ENCODE measurements at regions not wholly inside any gene's neighbourhood (a gene's known extent, or its start where the extent isn't known, plus 50 kb on each side); places are given as distances from the start of the nearest gene placed in this dataset.
"Not testable (repeated sequence)": the region's sequence is repeated elsewhere in the genome, so short reads cannot be mapped to it uniquely, and the experiment has no call there.

GRCh38 chrX:9390693-9391368 is 74.0 kb upstream of the TBL1X start:
- intact Hi-C loops (cut with DNase I) = no loop called here
- DNase-seq (ENCODE audit: missing footprints) = no peak
- ATAC-seq = no peak

GRCh38 chrX:9392445-9392844 is 72.4 kb upstream of the TBL1X start:
- intact Hi-C loops (cut with DNase I) = no loop called here
- ATAC-seq (no peak), DNase-seq (ENCODE audit: missing footprints) (no peak)

GRCh38 chrX:9393571-9393970 is 71.3 kb upstream of the TBL1X start:
- ATAC-seq = no peak
- DNase-seq (ENCODE audit: missing footprints) = no peak
- intact Hi-C loops (cut with DNase I) = no loop called here

- ATAC-seq (no peak), DNase-seq (ENCODE audit: missing footprints) (no peak)
- intact Hi-C loops (cut with DNase I) = no loop called here
Measured at GRCh38 chrX:9394212-9394611, 70.6 kb upstream of the TBL1X start.

- DNase-seq (ENCODE audit: missing footprints) (no peak), ATAC-seq (no peak)
- intact Hi-C loops (cut with DNase I) = no loop called here
Measured at GRCh38 chrX:9396930-9397329, 67.9 kb upstream of the TBL1X start.

GRCh38 chrX:9401051-9401450 is 63.8 kb upstream of the TBL1X start:
- ATAC-seq (no peak), DNase-seq (ENCODE audit: missing footprints) (no peak)
- intact Hi-C loops (cut with DNase I) = no loop called here

GRCh38 chrX:9403374-9403773 is 61.5 kb upstream of the TBL1X start:
- intact Hi-C loops (cut with DNase I) = no loop called here
- DNase-seq (ENCODE audit: missing footprints) (no peak), ATAC-seq (no peak)

- DNase-seq (ENCODE audit: missing footprints); ATAC-seq; intact Hi-C loops (cut with DNase I): not testable (repeated sequence)
Measured at GRCh38 chrX:9405635-9406034, 59.2 kb upstream of the TBL1X start.

- DNase-seq (ENCODE audit: missing footprints); ATAC-seq; intact Hi-C loops (cut with DNase I): not testable (repeated sequence)
Measured at GRCh38 chrX:9410889-9411288, 54.0 kb upstream of the TBL1X start.

- DNase-seq (ENCODE audit: missing footprints); ATAC-seq; intact Hi-C loops (cut with DNase I): not testable (repeated sequence)
Measured at GRCh38 chrX:9411682-9412081, 53.2 kb upstream of the TBL1X start.

- DNase-seq (ENCODE audit: missing footprints) (no peak), ATAC-seq (no peak)
Measured at GRCh38 chrX:9414416-9414815, 50.4 kb upstream of the TBL1X start.

More at GRCh38 chrX:9414416-9414815, 50.4 kb upstream of the TBL1X start:
- intact Hi-C loops (cut with DNase I) = no loop called here
